ENCODE measurements at regions not wholly inside any gene's neighbourhood (a gene's known extent, or its start where the extent isn't known, plus 50 kb on each side); places are given as distances from the start of the nearest gene placed in this dataset.

GRCh38 chr7:115635376-115635775 lies 395.2 kb downstream of the TFEC start:
- Histone ChIP-seq H3K79me2 (ENCODE audit: control insufficient read depth, insufficient read depth, low read length) (no peaks in the 10 kb centered on the region), H3K36me3 (replicated peaks in 1 of 2; ENCODE audit: control extremely low read depth in 1 of 2, control insufficient read depth in 1 of 2, extremely low read depth in 1 of 2, insufficient read depth in 2 of 2, low read length in 1 of 2) (no peaks in the 10 kb centered on the region), H3K9me3 (ENCODE audit: control extremely low read depth in 1 of 3, control insufficient read depth in 2 of 3, insufficient read depth in 1 of 3, low read length in 2 of 3) (no peaks in the 10 kb centered on the region), H3K4me3 (ENCODE audit: control extremely low read depth in 1 of 5, extremely low read depth in 1 of 5, insufficient read depth in 1 of 5, low read depth in 2 of 5, low read length in 4 of 5) (no peak overlapping the region), H3K4me2 (replicated peaks; ENCODE audit: low read depth, low read length, poor library complexity, severe bottlenecking) (no peak overlapping the region), H2AFZ (ENCODE audit: insufficient read depth, low read depth, low read length, poor library complexity, severe bottlenecking) (no peak overlapping the region), H4K20me1 (ENCODE audit: control insufficient read depth, insufficient read depth, low read length, poor library complexity, severe bottlenecking) (no peaks in the 10 kb centered on the region), H3K27me3 (replicated peaks in 1 of 4; ENCODE audit: control extremely low read depth in 1 of 4, control insufficient read depth in 3 of 4, insufficient read depth in 4 of 4, low read length in 3 of 4) (no peaks in the 10 kb centered on the region), H3K9ac (ENCODE audit: low read length) (no peak overlapping the region), H3K27ac (ENCODE audit: low read length in 2 of 2) (no peak overlapping the region), H3K4me1 (ENCODE audit: control insufficient read depth in 2 of 2, insufficient read depth in 2 of 2, low read length in 2 of 2) (no peaks in the 10 kb centered on the region)
- TF ChIP-seq, protein P1, sequence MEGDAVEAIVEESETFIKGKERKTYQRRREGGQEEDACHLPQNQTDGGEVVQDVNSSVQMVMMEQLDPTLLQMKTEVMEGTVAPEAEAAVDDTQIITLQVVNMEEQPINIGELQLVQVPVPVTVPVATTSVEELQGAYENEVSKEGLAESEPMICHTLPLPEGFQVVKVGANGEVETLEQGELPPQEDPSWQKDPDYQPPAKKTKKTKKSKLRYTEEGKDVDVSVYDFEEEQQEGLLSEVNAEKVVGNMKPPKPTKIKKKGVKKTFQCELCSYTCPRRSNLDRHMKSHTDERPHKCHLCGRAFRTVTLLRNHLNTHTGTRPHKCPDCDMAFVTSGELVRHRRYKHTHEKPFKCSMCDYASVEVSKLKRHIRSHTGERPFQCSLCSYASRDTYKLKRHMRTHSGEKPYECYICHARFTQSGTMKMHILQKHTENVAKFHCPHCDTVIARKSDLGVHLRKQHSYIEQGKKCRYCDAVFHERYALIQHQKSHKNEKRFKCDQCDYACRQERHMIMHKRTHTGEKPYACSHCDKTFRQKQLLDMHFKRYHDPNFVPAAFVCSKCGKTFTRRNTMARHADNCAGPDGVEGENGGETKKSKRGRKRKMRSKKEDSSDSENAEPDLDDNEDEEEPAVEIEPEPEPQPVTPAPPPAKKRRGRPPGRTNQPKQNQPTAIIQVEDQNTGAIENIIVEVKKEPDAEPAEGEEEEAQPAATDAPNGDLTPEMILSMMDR (IDR thresholded peaks at IDR 0.05), result no peak
- TF ChIP-seq EZH2 (IDR thresholded peaks at IDR 0.05; ENCODE audit: borderline replicate concordance, insufficient read depth, low read depth, low read length, poor library complexity, severe bottlenecking), result no peak
- intact Hi-C loops (cut with micrococcal nuclease), result no loop called here
- DNase-seq, result no peak
- Mint-ChIP-seq H3K27me3 (no peaks in the 10 kb centered on the region), H3K4me1 (no peaks in the 10 kb centered on the region), H3K27ac (no peak overlapping the region), H3K9me3 (ENCODE audit: insufficient read depth) (peaks cover 2% of the 10 kb centered on the region), H3K4me3 (no peak overlapping the region)
- ATAC-seq (ENCODE audit: low read depth), result no peak
- ChIA-PET CTCF (no interaction called here), POLR2A (no interaction called here)
- no CpG with 5 or more reads among the region's 1 CpG for WGBS (ENCODE audit: insufficient coverage)

- no peak for TF ChIP-seq EZH2 (IDR thresholded peaks at IDR 0.05; ENCODE audit: borderline replicate concordance, insufficient read depth, low read depth, low read length, poor library complexity, severe bottlenecking)
- TF ChIP-seq, protein P1 (IDR thresholded peaks at IDR 0.05), result no peak
- DNase-seq (no peak), ATAC-seq (ENCODE audit: low read depth) (no peak)
- Histone ChIP-seq H3K4me3 (ENCODE audit: control extremely low read depth in 1 of 5, extremely low read depth in 1 of 5, insufficient read depth in 1 of 5, low read depth in 2 of 5, low read length in 4 of 5) (no peak overlapping the region), H3K9ac (ENCODE audit: low read length) (no peak overlapping the region), H3K36me3 (replicated peaks in 1 of 2; ENCODE audit: control extremely low read depth in 1 of 2, control insufficient read depth in 1 of 2, extremely low read depth in 1 of 2, insufficient read depth in 2 of 2, low read length in 1 of 2) (no peaks in the 10 kb centered on the region), H3K4me2 (replicated peaks; ENCODE audit: low read depth, low read length, poor library complexity, severe bottlenecking) (no peak overlapping the region), H3K27ac (ENCODE audit: low read length in 2 of 2) (no peak overlapping the region), H3K79me2 (ENCODE audit: control insufficient read depth, insufficient read depth, low read length) (no peaks in the 10 kb centered on the region), H2AFZ (ENCODE audit: insufficient read depth, low read depth, low read length, poor library complexity, severe bottlenecking) (no peak overlapping the region), H3K27me3 (replicated peaks in 1 of 4; ENCODE audit: control extremely low read depth in 1 of 4, control insufficient read depth in 3 of 4, insufficient read depth in 4 of 4, low read length in 3 of 4) (no peaks in the 10 kb centered on the region), H4K20me1 (ENCODE audit: control insufficient read depth, insufficient read depth, low read length, poor library complexity, severe bottlenecking) (no peaks in the 10 kb centered on the region), H3K4me1 (ENCODE audit: control insufficient read depth in 2 of 2, insufficient read depth in 2 of 2, low read length in 2 of 2) (no peaks in the 10 kb centered on the region), H3K9me3 (ENCODE audit: control extremely low read depth in 1 of 3, control insufficient read depth in 2 of 3, insufficient read depth in 1 of 3, low read length in 2 of 3) (no peaks in the 10 kb centered on the region)
- no CpG with 5 or more reads among the region's 4 CpGs for WGBS (ENCODE audit: insufficient coverage)
- no peaks in the 10 kb centered on the region for H3K27me3 Mint-ChIP-seq
- H3K9me3 Mint-ChIP-seq (ENCODE audit: insufficient read depth), result no peaks in the 10 kb centered on the region
- ChIA-PET CTCF (no interaction called here), POLR2A (no interaction called here)
- intact Hi-C loops (cut with micrococcal nuclease), result no loop called here
- H3K27ac Mint-ChIP-seq, result no peak overlapping the region
- no peaks in the 10 kb centered on the region for H3K4me1 Mint-ChIP-seq
- H3K4me3 Mint-ChIP-seq, result no peak overlapping the region
These were observed 395.9 kb downstream of the TFEC start for GRCh38 chr7:115634633-115635032.
